HG02623 (cell line): ENCODE measurements at regions not wholly inside any gene's neighbourhood (a gene's known extent, or its start where the extent isn't known, plus 50 kb on each side); places are given as distances from the start of the nearest gene placed in this dataset.

Source experiments
- ATAC-seq: cut with Tn5 transposase; IDR thresholded peaks from one replicate; pipeline ENCODE4 v1.9.1; 2021; ENCODE audit warnings: moderate library complexity; ENCODE audit not compliant: unreplicated experiment

- ATAC-seq = no peak
Observed at GRCh38 chr17:55635253-55635914, 87.3 kb downstream of the TMEM100 start.

DNA sequence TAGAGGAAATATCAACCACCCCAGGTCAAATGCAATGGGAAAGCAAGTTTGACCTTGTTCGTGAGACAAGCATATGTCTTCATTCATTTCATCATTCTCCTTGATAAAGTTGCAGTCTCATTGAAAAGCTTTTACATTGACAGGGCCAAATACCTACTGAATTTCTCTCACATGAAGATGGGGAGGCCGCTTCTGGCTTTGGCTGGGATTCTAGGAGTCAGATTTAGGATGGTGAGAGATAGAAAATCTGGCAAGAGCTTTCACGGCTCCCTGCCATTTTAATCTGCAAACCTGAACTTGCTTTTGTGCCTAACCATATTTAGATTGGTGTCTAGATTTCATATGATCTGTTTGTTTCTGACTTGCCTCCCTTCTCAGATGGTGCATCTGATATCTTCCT, 88.0 kb downstream of the TMEM100 start:
- no peak for ATAC-seq

DNA sequence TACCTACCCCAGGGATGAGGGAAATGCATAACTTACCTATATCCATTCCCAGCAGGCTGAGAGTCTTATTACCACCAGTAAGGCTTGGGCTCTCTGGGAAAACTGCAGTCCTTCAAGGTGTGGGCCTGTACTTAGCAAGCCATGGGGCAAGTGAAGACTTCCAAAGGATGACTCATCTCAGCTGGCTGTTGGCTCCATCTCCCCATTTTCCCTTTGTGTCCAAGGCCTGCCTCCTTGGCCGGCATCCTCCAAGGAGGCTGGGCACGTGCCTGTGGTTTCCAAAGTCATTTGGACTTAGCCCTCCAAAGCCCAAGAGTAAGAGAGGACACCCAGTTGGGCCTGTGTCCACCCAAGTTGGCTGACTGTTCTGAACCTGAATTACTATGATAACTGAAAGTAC, 89.8 kb downstream of the TMEM100 start:
- no peak for ATAC-seq

DNA sequence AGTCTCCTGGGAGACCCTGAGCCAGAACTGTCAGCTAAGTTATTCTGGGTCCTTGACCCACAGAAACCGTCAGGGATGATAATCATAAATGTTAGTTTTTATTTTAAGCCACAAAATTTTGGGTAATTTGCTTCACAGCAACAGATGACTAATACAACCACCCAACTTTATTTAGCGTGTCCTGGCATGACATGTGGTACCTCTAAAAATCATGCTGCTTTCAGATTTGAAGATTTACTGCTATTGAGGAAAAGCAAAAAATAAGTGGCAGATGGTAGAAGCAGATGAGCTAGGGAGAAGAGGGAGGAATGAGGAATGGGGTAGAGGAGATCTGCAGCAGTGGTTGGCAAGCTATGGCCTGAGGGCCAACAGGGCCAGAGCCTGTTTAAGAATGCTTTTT, 90.4 kb downstream of the TMEM100 start:
- no peak for ATAC-seq

- no peak for ATAC-seq
Observed at GRCh38 chr17:55629995-55630394, 92.7 kb downstream of the TMEM100 start.

- ATAC-seq = peak; percentile 63
Observed at GRCh38 chr17:55625521-55625920, 97.1 kb downstream of the TMEM100 start.

- peak; percentile 54 for ATAC-seq
Observed at GRCh38 chr17:55624772-55625433, 97.8 kb downstream of the TMEM100 start.

- ATAC-seq = no peak
Observed at GRCh38 chr17:55622547-55622946, 100.1 kb downstream of the TMEM100 start.

DNA sequence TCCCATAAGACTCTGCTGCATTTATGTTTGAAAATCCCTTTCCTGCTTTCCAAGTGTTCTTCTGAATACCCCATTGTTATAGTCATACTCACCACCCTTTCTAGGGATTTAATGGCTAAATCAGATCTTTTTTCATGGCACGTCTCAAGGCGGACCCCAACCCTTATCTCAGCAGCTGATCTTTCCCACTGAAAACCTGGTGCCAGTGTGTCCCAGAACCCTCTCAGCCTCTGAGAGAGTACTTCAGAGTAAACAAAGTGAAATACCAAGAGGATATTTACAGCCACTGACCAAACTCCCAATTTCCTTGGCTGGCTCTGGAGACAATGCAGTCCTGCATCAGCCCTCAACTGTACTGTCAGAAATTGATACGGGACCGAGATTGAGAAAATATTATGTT, 101.7 kb downstream of the TMEM100 start:
- no peak for ATAC-seq

- no peak for ATAC-seq
Observed at GRCh38 chr17:55620023-55620422, 102.6 kb downstream of the TMEM100 start.

DNA sequence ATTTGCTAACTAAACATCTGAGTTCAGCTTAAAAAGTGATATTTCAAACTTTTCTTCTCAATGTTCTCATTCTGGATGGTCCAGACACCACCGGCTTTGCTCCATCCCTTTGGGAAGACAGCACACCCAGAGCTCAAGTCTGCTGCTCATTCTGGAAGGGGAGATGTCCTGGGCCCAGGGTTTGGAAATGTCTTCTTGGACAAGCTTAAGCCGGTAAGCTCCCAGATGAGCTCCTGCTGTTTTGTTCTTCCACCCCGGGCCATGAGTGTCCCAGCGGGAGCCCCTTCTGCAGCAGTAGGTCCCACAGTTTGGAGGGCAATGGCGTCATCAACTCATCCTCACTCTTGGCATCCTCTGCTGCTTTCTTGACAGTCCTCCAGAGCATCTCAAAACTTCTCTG, 105.2 kb downstream of the TMEM100 start:
- no peak for ATAC-seq

DNA sequence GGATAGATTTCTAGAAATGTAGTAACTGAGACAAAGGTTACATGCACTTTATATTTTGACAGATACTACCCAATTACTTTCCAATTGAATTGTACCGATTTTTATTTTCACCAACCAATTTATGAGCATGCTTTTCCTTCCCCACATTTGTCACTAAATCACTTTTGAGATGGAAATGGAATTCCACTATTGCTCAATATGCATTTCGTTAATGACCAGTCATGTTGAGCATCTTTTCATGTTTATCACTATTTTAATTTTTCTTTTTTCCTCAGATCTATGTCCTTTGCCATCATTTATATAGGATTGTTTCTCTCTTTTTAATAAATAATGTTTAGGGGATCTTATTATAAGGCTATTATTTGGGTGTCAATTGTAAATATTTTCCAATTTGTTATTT, 102.8 kb upstream of the SMIM36 start:
- ATAC-seq = no peak

DNA sequence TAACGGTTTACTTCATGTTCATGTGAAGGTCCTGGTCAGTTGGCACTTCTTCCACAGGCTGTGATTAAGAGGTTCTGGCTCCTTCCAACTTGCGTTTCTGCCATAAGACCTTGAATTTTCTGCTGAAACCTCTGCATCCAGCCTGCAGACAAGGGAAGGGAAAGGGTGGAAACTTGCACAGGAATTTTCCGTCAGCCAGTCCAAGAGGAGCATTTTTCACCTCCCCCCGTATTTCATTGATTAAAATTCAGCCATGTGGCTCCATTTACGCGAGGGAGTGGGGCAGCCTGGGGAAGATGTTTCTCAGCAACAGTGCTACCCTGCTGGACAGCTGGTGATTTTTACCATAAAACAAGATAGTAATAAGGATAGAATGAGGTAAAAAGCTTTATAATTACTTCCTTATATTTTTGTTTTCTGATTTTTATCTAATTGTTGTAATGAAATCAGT, 101.5 kb upstream of the SMIM36 start:
- no peak for ATAC-seq

DNA sequence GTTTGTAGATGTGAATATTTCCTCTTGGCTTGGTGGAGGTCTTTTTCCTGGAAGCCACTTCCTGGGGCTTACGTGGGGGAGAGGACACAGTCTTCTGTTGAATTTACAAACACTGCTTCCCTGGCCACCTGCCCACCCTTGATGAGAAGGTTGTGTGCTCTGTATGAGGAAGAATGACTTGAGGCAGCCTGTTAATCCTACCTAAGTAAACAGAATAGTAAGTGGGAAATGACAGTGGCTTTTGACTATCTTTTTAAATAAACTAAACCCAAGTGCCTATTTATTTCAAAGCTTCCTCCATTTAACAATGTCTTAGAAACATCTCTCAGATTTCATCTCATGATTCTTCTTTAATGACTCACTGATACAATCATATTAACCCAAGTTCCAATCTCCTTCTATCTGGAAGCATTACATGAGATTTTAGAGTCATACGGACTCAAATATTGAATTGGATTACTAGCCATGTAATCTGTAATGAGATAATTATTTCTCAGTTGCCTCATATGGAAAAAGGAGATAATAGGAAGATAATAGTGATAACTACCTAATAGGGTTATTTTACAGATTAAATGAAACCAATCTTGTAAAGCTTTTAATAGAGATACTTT, 96.6 kb upstream of the SMIM36 start:
- ATAC-seq = no peak

GRCh38 chr17:55606488-55606815, 95.2 kb upstream of the SMIM36 start:
- ATAC-seq = no peak

GRCh38 chr17:55605705-55606487, 94.6 kb upstream of the SMIM36 start:
- no peak for ATAC-seq

DNA sequence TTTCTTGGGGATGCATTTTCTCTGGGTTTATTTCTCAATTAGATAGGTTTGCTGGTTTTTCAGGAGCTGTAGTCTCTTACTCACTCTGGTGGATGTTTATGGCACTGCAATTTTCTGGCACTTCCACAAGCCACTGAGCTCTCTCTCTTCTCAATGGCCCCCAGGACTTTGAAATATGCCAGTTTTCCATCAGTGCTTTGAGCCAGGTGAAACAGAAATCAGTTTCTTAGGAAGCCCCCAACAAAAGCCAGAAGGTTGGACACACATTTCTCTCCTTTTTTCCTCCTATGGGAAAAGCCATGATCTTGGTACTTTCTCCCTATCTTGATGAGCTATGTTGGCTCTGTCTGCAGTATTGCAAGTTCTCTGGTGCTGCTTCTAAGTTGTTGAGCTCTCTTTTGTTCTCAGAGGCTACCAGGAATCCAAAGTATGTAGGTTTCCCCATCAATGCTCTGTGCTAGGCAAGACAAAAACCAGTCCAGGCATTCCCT, 90.7 kb upstream of the SMIM36 start:
- ATAC-seq = no peak

GRCh38 chr17:55598495-55598894, 87.2 kb upstream of the SMIM36 start:
- ATAC-seq = no peak

- no peak for ATAC-seq
Observed at GRCh38 chr17:55588446-55589242, 77.4 kb upstream of the SMIM36 start.

DNA sequence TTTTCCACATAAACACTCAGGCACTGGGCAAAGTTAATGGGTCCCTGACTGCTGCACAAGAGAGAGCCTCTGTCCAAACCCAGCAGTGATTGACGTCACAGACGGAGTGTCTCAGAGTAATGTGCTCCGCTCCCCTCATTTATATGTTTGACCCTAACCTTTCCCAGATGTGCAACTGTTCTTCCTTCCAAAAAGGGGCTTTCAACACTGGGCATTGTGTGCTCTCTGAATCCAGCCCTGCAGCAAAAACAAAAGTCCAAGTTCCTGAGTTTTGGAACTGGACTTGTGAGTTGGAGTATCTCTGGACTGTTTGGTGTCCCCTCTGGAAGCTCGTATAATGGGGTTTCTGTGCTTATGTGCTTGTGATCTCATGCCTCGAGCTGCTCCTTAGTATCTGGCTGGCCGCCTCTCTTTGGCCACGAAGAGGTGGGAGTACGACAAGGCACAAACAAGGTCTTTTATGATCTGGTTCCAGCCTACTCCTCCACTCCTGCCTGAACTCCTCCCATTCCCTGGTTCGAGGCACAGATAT, 76.4 kb upstream of the SMIM36 start:
- no peak for ATAC-seq
